ENCODE measurements at regions not wholly inside any gene's neighbourhood (a gene's known extent, or its start where the extent isn't known, plus 50 kb on each side); places are given as distances from the start of the nearest gene placed in this dataset.

GRCh38 chr2:146158072-146158674, 1638.3 kb upstream of the ZEB2 start:
- no peak for DNase-seq

GRCh38 chr2:146147448-146148012, 1627.6 kb upstream of the ZEB2 start:
- DNase-seq: no peak

GRCh38 chr2:146143971-146144370, 1624.1 kb upstream of the ZEB2 start:
- DNase-seq: no peak

GRCh38 chr2:146138820-146139219, 1618.9 kb upstream of the ZEB2 start:
- no peak for DNase-seq

- DNase-seq: no peak
These were observed 1615.3 kb upstream of the ZEB2 start for GRCh38 chr2:146135245-146135644.

GRCh38 chr2:146131785-146132184, 1611.9 kb upstream of the ZEB2 start:
- no peak for DNase-seq

GRCh38 chr2:146131048-146131447, 1611.1 kb upstream of the ZEB2 start:
- DNase-seq: no peak

GRCh38 chr2:146130290-146130689, 1610.4 kb upstream of the ZEB2 start:
- DNase-seq: no peak

- DNase-seq: no peak
These were observed 1609.3 kb upstream of the ZEB2 start for GRCh38 chr2:146129231-146129630.

- DNase-seq: no peak
These were observed 1608.3 kb upstream of the ZEB2 start for GRCh38 chr2:146128216-146128615.

GRCh38 chr2:146125551-146125950, 1605.6 kb upstream of the ZEB2 start:
- DNase-seq: no peak

GRCh38 chr2:146124741-146125140, 1604.8 kb upstream of the ZEB2 start:
- no peak for DNase-seq

GRCh38 chr2:146123714-146124113, 1603.8 kb upstream of the ZEB2 start:
- DNase-seq: no peak

GRCh38 chr2:146123256-146123655, 1603.3 kb upstream of the ZEB2 start:
- peak; percentile 26 for DNase-seq

GRCh38 chr2:146119586-146119985, 1599.7 kb upstream of the ZEB2 start:
- no peak for DNase-seq

GRCh38 chr2:146108993-146109392, 1589.1 kb upstream of the ZEB2 start:
- no peak for DNase-seq

- no peak for DNase-seq
These were observed 1574.3 kb upstream of the ZEB2 start for GRCh38 chr2:146094185-146094584.

- no peak for DNase-seq
These were observed 1561.5 kb upstream of the ZEB2 start for GRCh38 chr2:146081459-146081858.

GRCh38 chr2:146080925-146081324, 1561.0 kb upstream of the ZEB2 start:
- no peak for DNase-seq

- DNase-seq: no peak
These were observed 1559.3 kb upstream of the ZEB2 start for GRCh38 chr2:146079216-146079615.

GRCh38 chr2:146077156-146077555, 1557.2 kb upstream of the ZEB2 start:
- no peak for DNase-seq

- DNase-seq: no peak
These were observed 1548.1 kb upstream of the ZEB2 start for GRCh38 chr2:146068051-146068450.

- no peak for DNase-seq
These were observed 1528.2 kb upstream of the ZEB2 start for GRCh38 chr2:146048141-146048540.

- no peak for DNase-seq
These were observed 1521.5 kb upstream of the ZEB2 start for GRCh38 chr2:146041274-146041910.

- no peak for DNase-seq
These were observed 1520.1 kb upstream of the ZEB2 start for GRCh38 chr2:146040051-146040450.

Measured in DMS79 treated with DMSO at 0.1 percent for 48 hours (cell line).